Heart left ventricle (tissue), 13 donors: ENCODE measurements at regions not wholly inside any gene's neighbourhood (a gene's known extent, or its start where the extent isn't known, plus 50 kb on each side); places are given as distances from the start of the nearest gene placed in this dataset.

Source experiments
- CTCF ChIP-seq, 12 donors: fragments of 200-600 bp; sonication (generic) in 4 of 12; IDR thresholded peaks; one replicate each; pipeline versions ENCODE4 v1.5.0 to v1.8.0; 2018 to 2022; ENCODE audit warnings: antibody characterized with exemption in 12 of 12, mild to moderate bottlenecking in 5 of 12
- POLR2A ChIP-seq, 2 donors: fragments of 450-650 bp; IDR thresholded peaks; one replicate each; pipeline ENCODE4 v1.6.1; 2017; ENCODE audit warnings: antibody characterized with exemption in 2 of 2, mild to moderate bottlenecking in 2 of 2, moderate library complexity in 2 of 2
- donor health status: ischemic (EF 13 %, LVEDD 7.1; RV severe dilation, severe dysfunction).
- donor health status: DM: no; HTN: yes; CAD: no.
- donor health status: DM: no; HTN: no; CAD: no.
- donor health status: ischemic (EF 25% LVEDD 6.9; RV normal size, moderate dysfunction).
- donor health status: ischemic (EF 25% LVEDD 5.7; RV mildly dilated, moderate dysfunction).
- donor health status: ischemic (EF 35%, LVEDD 5.7; RV mildly dilated, moderate dysfunction).
- donor health status: nonischemic (EF 11% LVEDD 7.7; RV severe dilation, severe dysfunction).
- donor health status: DM: yes; HTN: yes; CAD: no.
- donor health status: PGD.
- donor health status: ischemic (EF 29% LVEDD 5.4; RV normal size, mild dysfunction).
- donor health status: nonischemic (EF 23%, LVEDD 6.1; RV moderate dilation, normal function).

DNA sequence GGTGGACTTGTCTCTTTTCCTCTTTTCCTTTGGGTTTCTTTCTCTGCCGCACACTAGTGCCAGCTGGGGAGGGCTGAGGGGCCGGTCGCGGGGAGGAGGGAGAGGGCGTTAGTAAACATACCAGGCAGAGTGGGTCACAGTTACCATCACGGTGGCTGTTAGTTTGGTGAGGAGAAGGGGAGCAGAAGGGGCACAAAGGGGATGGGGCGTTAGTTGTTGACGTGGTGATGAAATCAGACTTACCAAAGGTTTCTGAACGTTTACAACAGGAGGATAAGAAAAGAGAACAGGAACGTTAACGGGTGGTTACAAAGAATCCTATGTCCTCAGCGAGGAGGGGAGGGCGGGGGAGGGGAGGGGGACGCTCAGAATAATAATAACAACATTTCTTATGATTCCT, 77.9 kb downstream of the PTPRS start:
- no peak for TF ChIP-seq CTCF (IDR thresholded peaks at IDR 0.05)
- TF ChIP-seq POLR2A (IDR thresholded peaks at IDR 0.05): no peak
